Keratinocyte (primary cell): ENCODE measurements at regions not wholly inside any gene's neighbourhood (a gene's known extent, or its start where the extent isn't known, plus 50 kb on each side); places are given as distances from the start of the nearest gene placed in this dataset.

Experiments
- CTCF ChIP-seq, 3 experiments: IDR thresholded peaks in 1 of 3; conservative IDR thresholded peaks in 1 of 3; optimal IDR thresholded peaks in 1 of 3; 2 replicates in 2 of 3; 3 replicates in 1 of 3; pipeline versions ENCODE3 to v1.5.1; 2011; ENCODE audit warnings: low read length in 3 of 3, mild to moderate bottlenecking in 3 of 3, moderate library complexity in 2 of 3, control low read depth in 1 of 3, inconsistent platforms in 1 of 3; ENCODE audit not compliant: insufficient read depth in 2 of 3; ENCODE audit errors: extremely low read depth in 1 of 3
- EZH2 ChIP-seq: IDR thresholded peaks from one replicate; pipeline ENCODE4 v1.6.1; 2012; ENCODE audit warnings: inconsistent platforms, mild to moderate bottlenecking, low read length, moderate library complexity

- no peak for TF ChIP-seq CTCF (optimal IDR thresholded peaks at IDR 0.05 in 1 of 3, IDR thresholded peaks at IDR 0.05 in 1 of 3, conservative IDR thresholded peaks at IDR 0.05 in 1 of 3; ENCODE audit: extremely low read depth in 1 of 3, insufficient read depth in 2 of 3, low read length in 3 of 3)
- no peak for TF ChIP-seq EZH2
These were observed 1418.5 kb downstream of the PLA2G4A start for GRCh38 chr1:188247255-188247654.
